ENCODE measurements at regions not wholly inside any gene's neighbourhood (a gene's known extent, or its start where the extent isn't known, plus 50 kb on each side); places are given as distances from the start of the nearest gene placed in this dataset.
"Not testable (repeated sequence)": the region's sequence is repeated elsewhere in the genome, so short reads cannot be mapped to it uniquely, and the experiment has no call there.

GRCh38 chrX:13955975-13956374 is 73.7 kb downstream of the GEMIN8 start:
- no peak for DNase-seq

GRCh38 chrX:13955095-13955647 is 74.5 kb downstream of the GEMIN8 start:
- DNase-seq: no peak

- no peak for DNase-seq
Observed at GRCh38 chrX:13952581-13952980, 77.1 kb downstream of the GEMIN8 start.

- DNase-seq: not testable (repeated sequence)
Observed at GRCh38 chrX:13946223-13946622, 83.5 kb downstream of the GEMIN8 start.

- not testable (repeated sequence) for DNase-seq
Observed at GRCh38 chrX:13945787-13946186, 83.9 kb downstream of the GEMIN8 start.

GRCh38 chrX:13940671-13941070 is 89.0 kb downstream of the GEMIN8 start:
- no peak for DNase-seq

- DNase-seq: no peak
Observed at GRCh38 chrX:13939741-13940597, 89.7 kb downstream of the GEMIN8 start.

- DNase-seq: no peak
Observed at GRCh38 chrX:13938829-13939530, 90.7 kb downstream of the GEMIN8 start.

- no peak for DNase-seq
Observed at GRCh38 chrX:13938051-13938828, 91.5 kb downstream of the GEMIN8 start.

- DNase-seq: no peak
Observed at GRCh38 chrX:13937370-13938050, 92.2 kb downstream of the GEMIN8 start.

GRCh38 chrX:13936521-13937225 is 93.0 kb downstream of the GEMIN8 start:
- DNase-seq: no peak

- DNase-seq: no peak
Observed at GRCh38 chrX:13934731-13935130, 95.0 kb downstream of the GEMIN8 start.

- DNase-seq: no peak
Observed at GRCh38 chrX:13933851-13934250, 95.8 kb downstream of the GEMIN8 start.

- DNase-seq: no peak
Observed at GRCh38 chrX:13933352-13933751, 96.3 kb downstream of the GEMIN8 start.

- DNase-seq: no peak
Observed at GRCh38 chrX:13932416-13932815, 97.3 kb downstream of the GEMIN8 start.

GRCh38 chrX:13927175-13927574 is 102.5 kb downstream of the GEMIN8 start:
- DNase-seq: no peak

- no peak for DNase-seq
Observed at GRCh38 chrX:13923845-13924244, 105.8 kb downstream of the GEMIN8 start.

GRCh38 chrX:13923289-13923688 is 106.4 kb upstream of the GPM6B start:
- DNase-seq: no peak

- no peak for DNase-seq
Observed at GRCh38 chrX:13917507-13917906, 100.6 kb upstream of the GPM6B start.

GRCh38 chrX:13911586-13911985 is 94.7 kb upstream of the GPM6B start:
- DNase-seq: no peak

GRCh38 chrX:13906093-13906492 is 89.2 kb upstream of the GPM6B start:
- DNase-seq: no peak

GRCh38 chrX:13903405-13903804 is 86.5 kb upstream of the GPM6B start:
- DNase-seq: no peak

Data from stimulated activated CD4-positive, alpha-beta T cell treated with anti-CD3 and anti-CD28 coated beads, Interleukin-1b, Interleukin-23, amount 100 ng/mL, for 48 hours (primary cell).